ENCODE measurements at regions not wholly inside any gene's neighbourhood (a gene's known extent, or its start where the extent isn't known, plus 50 kb on each side); places are given as distances from the start of the nearest gene placed in this dataset.
"Not testable (repeated sequence)": the region's sequence is repeated elsewhere in the genome, so short reads cannot be mapped to it uniquely, and the experiment has no call there.

DNA sequence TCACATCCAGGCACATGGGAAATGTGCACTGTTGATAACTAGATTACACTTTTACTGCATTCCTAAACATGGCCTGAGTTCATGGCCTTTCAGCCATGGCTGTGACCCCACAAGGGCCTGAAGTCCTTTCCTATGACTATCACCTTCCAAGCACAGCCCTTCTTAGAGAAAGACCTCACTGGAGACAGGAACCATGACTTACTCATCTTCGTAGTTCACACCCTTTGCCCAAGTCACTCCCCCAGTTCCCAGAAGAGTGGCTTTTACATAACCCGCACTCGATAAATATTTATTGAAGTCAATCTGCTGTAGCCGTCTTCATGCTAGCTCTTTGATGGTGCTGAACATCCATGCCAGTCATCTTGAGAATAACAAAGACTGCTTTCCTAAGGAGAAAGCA is 632.5 kb upstream of the NRP1 start:
- H3K4me3 ChIP-seq: no peak overlapping the region
- H3K9me3 ChIP-seq: no peaks in the 10 kb centered on the region
- no peaks in the 10 kb centered on the region for H3K4me1 ChIP-seq
- no peaks in the 10 kb centered on the region for H3K36me3 ChIP-seq
- WGBS, 2 donors: 86% methylated on average over 4 of the region's 4 CpGs
- TF ChIP-seq, protein P1, sequence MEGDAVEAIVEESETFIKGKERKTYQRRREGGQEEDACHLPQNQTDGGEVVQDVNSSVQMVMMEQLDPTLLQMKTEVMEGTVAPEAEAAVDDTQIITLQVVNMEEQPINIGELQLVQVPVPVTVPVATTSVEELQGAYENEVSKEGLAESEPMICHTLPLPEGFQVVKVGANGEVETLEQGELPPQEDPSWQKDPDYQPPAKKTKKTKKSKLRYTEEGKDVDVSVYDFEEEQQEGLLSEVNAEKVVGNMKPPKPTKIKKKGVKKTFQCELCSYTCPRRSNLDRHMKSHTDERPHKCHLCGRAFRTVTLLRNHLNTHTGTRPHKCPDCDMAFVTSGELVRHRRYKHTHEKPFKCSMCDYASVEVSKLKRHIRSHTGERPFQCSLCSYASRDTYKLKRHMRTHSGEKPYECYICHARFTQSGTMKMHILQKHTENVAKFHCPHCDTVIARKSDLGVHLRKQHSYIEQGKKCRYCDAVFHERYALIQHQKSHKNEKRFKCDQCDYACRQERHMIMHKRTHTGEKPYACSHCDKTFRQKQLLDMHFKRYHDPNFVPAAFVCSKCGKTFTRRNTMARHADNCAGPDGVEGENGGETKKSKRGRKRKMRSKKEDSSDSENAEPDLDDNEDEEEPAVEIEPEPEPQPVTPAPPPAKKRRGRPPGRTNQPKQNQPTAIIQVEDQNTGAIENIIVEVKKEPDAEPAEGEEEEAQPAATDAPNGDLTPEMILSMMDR (IDR thresholded peaks at IDR 0.05): no peak
- no peak for TF ChIP-seq POLR2A (IDR thresholded peaks at IDR 0.05)
- no peak for TF ChIP-seq POLR2AphosphoS5 (IDR thresholded peaks at IDR 0.05)
- no peak for TF ChIP-seq EP300 (IDR thresholded peaks at IDR 0.05)
- H3K27ac ChIP-seq: no peak overlapping the region
- DNase-seq: no peak
- H3K27me3 ChIP-seq: no peaks in the 10 kb centered on the region
- intact Hi-C loops (cut with DNase I): no loop called here

DNA sequence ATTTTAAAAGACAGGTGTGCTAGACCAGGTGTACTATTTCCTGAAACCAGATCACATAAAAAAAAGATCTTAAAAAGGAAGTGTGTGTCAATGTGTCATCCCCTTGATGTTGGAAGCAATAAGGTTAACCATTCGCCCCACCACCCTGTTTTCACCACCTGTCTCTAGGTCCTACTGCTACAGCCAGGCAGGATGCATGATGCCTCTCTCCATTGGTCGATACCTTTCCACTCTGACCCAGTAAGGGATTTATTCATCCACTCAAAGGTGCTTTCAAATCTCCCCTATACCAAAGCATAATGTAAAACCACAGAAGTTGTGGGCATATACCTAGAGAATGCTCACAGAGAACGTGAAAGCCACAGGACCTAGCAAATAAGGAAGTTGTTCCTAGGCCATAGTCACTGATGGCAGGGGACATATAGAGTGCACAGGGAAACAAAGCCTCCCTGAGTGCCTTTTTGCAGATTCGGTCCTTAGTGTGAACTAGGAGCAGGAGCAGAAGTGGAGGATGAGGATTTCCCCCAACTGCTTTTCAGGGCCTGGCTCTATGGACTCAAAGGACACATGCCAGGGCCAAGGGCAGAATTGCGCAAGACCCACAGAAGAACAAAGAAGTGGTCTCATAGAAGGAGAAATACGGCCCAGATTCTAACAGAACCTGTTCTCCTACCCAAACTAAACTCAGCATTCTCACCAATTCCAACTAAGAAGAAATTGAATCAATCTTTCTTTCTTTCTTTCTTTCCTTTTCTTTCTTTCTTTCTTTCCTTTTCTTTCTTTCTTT is 631.5 kb upstream of the NRP1 start:
- intact Hi-C loops (cut with DNase I): no loop called here
- no peak overlapping the region for H3K27ac ChIP-seq
- no peaks in the 10 kb centered on the region for H3K9me3 ChIP-seq
- 64 to 80% methylated on average over 6 of the region's 6 CpGs for WGBS, 2 donors
- H3K4me1 ChIP-seq: no peaks in the 10 kb centered on the region
- H3K36me3 ChIP-seq: no peaks in the 10 kb centered on the region
- no peak for DNase-seq
- TF ChIP-seq POLR2A (IDR thresholded peaks at IDR 0.05) (no peak), EP300 (IDR thresholded peaks at IDR 0.05) (no peak), POLR2AphosphoS5 (IDR thresholded peaks at IDR 0.05) (no peak)
- TF ChIP-seq, protein P1 (IDR thresholded peaks at IDR 0.05): no peak
- no peaks in the 10 kb centered on the region for H3K27me3 ChIP-seq
- no peak overlapping the region for H3K4me3 ChIP-seq

DNA sequence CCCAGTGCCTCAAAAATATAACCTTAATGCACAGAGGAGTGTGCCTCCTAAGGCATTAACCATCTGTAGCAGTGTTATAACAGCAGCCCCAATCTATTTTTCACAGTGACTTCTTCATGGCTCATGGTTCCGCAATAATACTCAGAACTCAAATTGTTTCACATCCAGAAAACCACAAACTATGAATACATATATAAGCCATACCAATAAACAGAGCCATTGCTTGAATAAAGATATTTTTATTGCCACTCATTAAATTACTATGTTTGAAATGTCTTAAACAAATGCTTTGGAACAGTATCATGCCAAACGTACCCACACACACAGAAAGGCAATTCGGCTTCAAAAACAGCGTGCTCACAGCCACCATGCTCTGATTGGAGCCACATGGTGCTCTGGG is 629.3 kb upstream of the NRP1 start:
- intact Hi-C loops (cut with DNase I): no loop called here
- DNase-seq: no peak
- WGBS, 2 donors: 51 to 83% methylated on average over 4 of the region's 4 CpGs
- Histone ChIP-seq H3K9me3 (no peaks in the 10 kb centered on the region), H3K4me1 (no peaks in the 10 kb centered on the region), H3K36me3 (no peaks in the 10 kb centered on the region), H3K27ac (no peak overlapping the region), H3K27me3 (no peaks in the 10 kb centered on the region), H3K4me3 (no peak overlapping the region)
- TF ChIP-seq POLR2A (IDR thresholded peaks at IDR 0.05): no peak
- TF ChIP-seq POLR2AphosphoS5 (IDR thresholded peaks at IDR 0.05): no peak
- TF ChIP-seq, protein P1 (IDR thresholded peaks at IDR 0.05): no peak
- TF ChIP-seq EP300 (IDR thresholded peaks at IDR 0.05): no peak

DNA sequence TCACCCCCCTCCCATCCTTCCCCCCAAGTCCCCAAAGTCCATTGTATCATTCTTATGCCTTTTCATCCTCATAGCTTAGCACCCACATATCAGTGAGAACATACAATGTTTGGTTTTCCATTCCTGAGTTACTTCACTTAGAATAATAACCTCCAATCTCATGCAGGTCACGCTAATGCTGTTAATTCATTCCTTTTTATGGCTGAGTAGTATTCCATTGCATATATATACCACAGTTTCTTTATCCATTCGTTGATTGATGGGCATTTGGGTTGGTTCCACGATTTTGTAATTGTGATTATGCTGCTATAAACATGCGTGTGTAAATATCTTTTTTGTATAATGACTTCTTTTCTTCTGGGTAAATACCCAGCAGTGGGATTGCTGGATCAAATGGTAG is 621.9 kb upstream of the NRP1 start:
- H3K4me1 ChIP-seq; DNase-seq; intact Hi-C loops (cut with DNase I); H3K27ac ChIP-seq; H3K4me3 ChIP-seq; H3K27me3 ChIP-seq; H3K9me3 ChIP-seq; H3K36me3 ChIP-seq: not testable (repeated sequence)
- WGBS, 2 donors: 68 to 83% methylated on average over 4 of the region's 4 CpGs

DNA sequence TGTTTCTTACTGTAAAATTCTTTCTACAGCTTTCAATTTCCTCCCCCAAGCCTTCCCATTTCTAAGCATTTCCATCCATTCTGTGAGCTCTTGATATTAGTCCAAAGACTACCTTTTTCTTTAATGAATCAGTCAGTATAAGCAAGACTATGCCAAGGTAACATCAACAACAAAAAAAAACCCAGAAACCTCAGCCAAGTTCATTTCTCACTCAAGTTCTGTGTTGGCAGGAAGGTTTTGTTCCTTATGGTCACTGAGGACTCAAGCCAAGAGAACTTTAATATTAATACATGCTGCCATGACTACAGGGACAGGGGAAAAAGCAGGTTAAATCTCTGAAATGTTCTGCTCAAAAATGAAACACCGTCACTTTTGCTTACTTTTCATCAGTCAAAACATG is 621.2 kb upstream of the NRP1 start:
- TF ChIP-seq EP300 (IDR thresholded peaks at IDR 0.05): no peak
- TF ChIP-seq POLR2AphosphoS5 (IDR thresholded peaks at IDR 0.05): no peak
- no peak for TF ChIP-seq POLR2A (IDR thresholded peaks at IDR 0.05)
- TF ChIP-seq, protein P1 (IDR thresholded peaks at IDR 0.05): no peak
- no peak overlapping the region for H3K4me3 ChIP-seq
- no peaks in the 10 kb centered on the region for H3K4me1 ChIP-seq
- 84 to 91% methylated on average over 1 of the region's 1 CpG for WGBS, 2 donors
- no peaks in the 10 kb centered on the region for H3K27me3 ChIP-seq
- intact Hi-C loops (cut with DNase I): no loop called here
- H3K36me3 ChIP-seq: no peaks in the 10 kb centered on the region
- H3K27ac ChIP-seq: no peak overlapping the region
- DNase-seq: no peak
- no peaks in the 10 kb centered on the region for H3K9me3 ChIP-seq

All from sigmoid colon (tissue), 6 donors.